Heart left ventricle (tissue), 13 donors: ENCODE measurements at regions not wholly inside any gene's neighbourhood (a gene's known extent, or its start where the extent isn't known, plus 50 kb on each side); places are given as distances from the start of the nearest gene placed in this dataset.

Experiments used
- POLR2A ChIP-seq, 2 donors: fragments of 450-650 bp; IDR thresholded peaks; one replicate each; pipeline ENCODE4 v1.6.1; 2017; ENCODE audit warnings: antibody characterized with exemption in 2 of 2, mild to moderate bottlenecking in 2 of 2, moderate library complexity in 2 of 2
- TF ChIP-seq, protein P1 (sequence below), 12 donors: fragments of 200-600 bp; sonication (generic) in 4 of 12; IDR thresholded peaks; one replicate each; pipeline versions ENCODE4 v1.5.0 to v1.8.0; 2018 to 2022; ENCODE audit warnings: antibody characterized with exemption in 12 of 12, mild to moderate bottlenecking in 5 of 12
- donor health status: ischemic (EF 13 %, LVEDD 7.1; RV severe dilation, severe dysfunction).
- donor health status: DM: no; HTN: yes; CAD: no.
- donor health status: DM: no; HTN: no; CAD: no.
- donor health status: ischemic (EF 25% LVEDD 6.9; RV normal size, moderate dysfunction).
- donor health status: ischemic (EF 25% LVEDD 5.7; RV mildly dilated, moderate dysfunction).
- donor health status: ischemic (EF 35%, LVEDD 5.7; RV mildly dilated, moderate dysfunction).
- donor health status: nonischemic (EF 11% LVEDD 7.7; RV severe dilation, severe dysfunction).
- donor health status: DM: yes; HTN: yes; CAD: no.
- donor health status: PGD.
- donor health status: ischemic (EF 29% LVEDD 5.4; RV normal size, mild dysfunction).
- donor health status: nonischemic (EF 23%, LVEDD 6.1; RV moderate dilation, normal function).

DNA sequence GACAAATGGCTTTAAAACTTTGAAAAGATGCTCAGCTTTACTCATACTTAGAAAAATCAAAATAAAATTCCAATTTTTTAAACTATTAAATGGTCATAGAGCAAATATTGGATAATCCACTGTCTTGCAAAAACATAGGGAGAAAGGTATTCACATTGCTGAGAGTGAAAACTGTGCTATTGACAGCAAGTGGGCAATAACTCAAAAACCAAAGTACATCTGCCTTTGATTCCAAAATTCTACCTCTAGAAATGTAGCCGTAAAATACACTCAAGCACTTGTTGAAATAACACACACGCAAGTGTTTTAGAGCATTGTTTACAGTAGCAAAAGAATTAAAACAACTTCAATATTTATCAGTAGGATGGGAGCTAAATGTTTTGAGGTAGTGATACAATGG lies 210.6 kb upstream of the HS3ST3A1 start:
- TF ChIP-seq, protein P1, sequence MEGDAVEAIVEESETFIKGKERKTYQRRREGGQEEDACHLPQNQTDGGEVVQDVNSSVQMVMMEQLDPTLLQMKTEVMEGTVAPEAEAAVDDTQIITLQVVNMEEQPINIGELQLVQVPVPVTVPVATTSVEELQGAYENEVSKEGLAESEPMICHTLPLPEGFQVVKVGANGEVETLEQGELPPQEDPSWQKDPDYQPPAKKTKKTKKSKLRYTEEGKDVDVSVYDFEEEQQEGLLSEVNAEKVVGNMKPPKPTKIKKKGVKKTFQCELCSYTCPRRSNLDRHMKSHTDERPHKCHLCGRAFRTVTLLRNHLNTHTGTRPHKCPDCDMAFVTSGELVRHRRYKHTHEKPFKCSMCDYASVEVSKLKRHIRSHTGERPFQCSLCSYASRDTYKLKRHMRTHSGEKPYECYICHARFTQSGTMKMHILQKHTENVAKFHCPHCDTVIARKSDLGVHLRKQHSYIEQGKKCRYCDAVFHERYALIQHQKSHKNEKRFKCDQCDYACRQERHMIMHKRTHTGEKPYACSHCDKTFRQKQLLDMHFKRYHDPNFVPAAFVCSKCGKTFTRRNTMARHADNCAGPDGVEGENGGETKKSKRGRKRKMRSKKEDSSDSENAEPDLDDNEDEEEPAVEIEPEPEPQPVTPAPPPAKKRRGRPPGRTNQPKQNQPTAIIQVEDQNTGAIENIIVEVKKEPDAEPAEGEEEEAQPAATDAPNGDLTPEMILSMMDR (IDR thresholded peaks at IDR 0.05), result no peak
- TF ChIP-seq POLR2A (IDR thresholded peaks at IDR 0.05), result no peak
